Endothelial cell of umbilical vein (primary cell): ENCODE measurements at regions not wholly inside any gene's neighbourhood (a gene's known extent, or its start where the extent isn't known, plus 50 kb on each side); places are given as distances from the start of the nearest gene placed in this dataset.

Source experiments
- BruUV-seq: library from RNA; stranded (reverse); fragments of 400-500 nt; replicated peaks from 2 replicates; lab custom pipeline; 2021; lab: Mats Ljungman, UMichigan
- CTCF ChIA-PET: fragments of 300-600, 350-600 bp; sonication (Branson Sonifier 250); formaldehyde crosslinking; loops from one replicate; lab custom pipeline; 2021; ENCODE audit warnings: antibody characterized with exemption, inconsistent platforms; lab: Charles Lee
- POLR2A ChIA-PET: fragments of 300-600, 350-600 bp; sonication (Branson Sonifier 250); formaldehyde crosslinking; loops from one replicate; lab custom pipeline; 2021; ENCODE audit warnings: antibody characterized with exemption, inconsistent platforms; lab: Charles Lee
- DNase-seq: peaks from one replicate; pipeline ENCODE4 v3.0.0-alpha.2; 2011; ENCODE audit warnings: low read depth, low spot score
- FAIRE-seq: peaks from 2 replicates; lab custom pipeline; 2011; peaks lifted over from hg19 to GRCh38; lab: Jason Lieb, UNC
- H2AFZ ChIP-seq: 2 replicates; pipeline ENCODE4 v1.6.0; 2012; ENCODE audit warnings: low read depth, low read length, control low read depth, inconsistent platforms
- H3K27ac ChIP-seq: 2 replicates; pipeline ENCODE4 v1.5.1; 2011; ENCODE audit warnings: low read depth, mild to moderate bottlenecking, control low read depth, low read length, moderate library complexity; ENCODE audit not compliant: insufficient read depth
- H3K27me3 ChIP-seq, 2 experiments: 2 replicates each; pipeline versions ENCODE4 v1.6.0 to v1.6.1; 2011; ENCODE audit warnings: low read length in 2 of 2, mixed read lengths in 1 of 2; ENCODE audit not compliant: control insufficient read depth in 2 of 2, insufficient read depth in 2 of 2
- H3K36me3 ChIP-seq, 2 experiments: 2 replicates in 1 of 2; 3 replicates in 1 of 2; pipeline ENCODE4 v1.5.1; 2011; ENCODE audit warnings: low read length in 2 of 2, mild to moderate bottlenecking in 1 of 2, moderate library complexity in 1 of 2; ENCODE audit not compliant: control insufficient read depth in 2 of 2, insufficient read depth in 2 of 2; ENCODE audit errors: extremely low read depth in 1 of 2
- H3K4me1 ChIP-seq: 3 replicates; pipeline ENCODE4 v1.5.1; 2011; ENCODE audit warnings: mild to moderate bottlenecking, low read length; ENCODE audit not compliant: control insufficient read depth, insufficient read depth; ENCODE audit errors: extremely low read depth
- H3K4me2 ChIP-seq: 2 replicates; pipeline ENCODE4 v1.6.1; 2011; ENCODE audit warnings: low read length, control low read depth, mixed read lengths; ENCODE audit not compliant: insufficient read depth
- H3K4me3 ChIP-seq, 3 experiments: fragments of 200-600 bp in 1 of 3; sonication (generic), shearing (Covaris generic) in 1 of 3; replicated peaks in 1 of 3; 2 replicates each; pipeline ENCODE4 v1.5.1; 2011 to 2016; ENCODE audit warnings: control low read depth in 3 of 3, low read length in 3 of 3, mild to moderate bottlenecking in 2 of 3, inconsistent platforms in 1 of 3, low read depth in 1 of 3, moderate library complexity in 1 of 3; ENCODE audit not compliant: insufficient read depth in 1 of 3
- H3K79me2 ChIP-seq: 2 replicates; pipeline ENCODE4 v1.6.0; 2012; ENCODE audit warnings: low read length, inconsistent platforms; ENCODE audit not compliant: control insufficient read depth, insufficient read depth
- H3K9ac ChIP-seq: replicated peaks from 2 replicates; pipeline ENCODE3; 2011; ENCODE audit warnings: low read length, control low read depth; ENCODE audit not compliant: insufficient read depth; ENCODE audit errors: extremely low read depth
- H3K9me1 ChIP-seq: replicated peaks from 3 replicates; pipeline ENCODE4 v1.6.0; 2011; ENCODE audit warnings: mild to moderate bottlenecking, low read length; ENCODE audit not compliant: control insufficient read depth, insufficient read depth; ENCODE audit errors: extremely low read depth
- H3K9me3 ChIP-seq: replicated peaks from 2 replicates; pipeline ENCODE4 v1.5.1; 2012; ENCODE audit warnings: low read length, inconsistent platforms; ENCODE audit not compliant: control insufficient read depth, insufficient read depth
- H4K20me1 ChIP-seq: replicated peaks from 2 replicates; pipeline ENCODE3; 2011; ENCODE audit warnings: mild to moderate bottlenecking, low read length; ENCODE audit not compliant: control insufficient read depth, insufficient read depth; ENCODE audit errors: extremely low read depth
- EZH2 ChIP-seq: IDR thresholded peaks from 2 replicates; pipeline ENCODE4 v1.6.1; 2012; ENCODE audit warnings: borderline replicate concordance, low read depth, mild to moderate bottlenecking, moderate library complexity, low read length, inconsistent platforms; ENCODE audit not compliant: severe bottlenecking
- FOS ChIP-seq: IDR thresholded peaks from 2 replicates; pipeline ENCODE4 v1.6.1; 2011; ENCODE audit warnings: mild to moderate bottlenecking, low read length, moderate library complexity, borderline replicate concordance; ENCODE audit not compliant: insufficient read depth
- GATA2 ChIP-seq: IDR thresholded peaks from 2 replicates; pipeline ENCODE4 v1.7.0; 2011; ENCODE audit warnings: low read depth, mild to moderate bottlenecking, moderate library complexity, mixed read lengths, low read length; ENCODE audit not compliant: insufficient read length, insufficient read depth
- JUN ChIP-seq: IDR thresholded peaks from 2 replicates; pipeline ENCODE4 v1.6.1; 2011; ENCODE audit warnings: borderline replicate concordance, low read depth; ENCODE audit not compliant: insufficient read length, insufficient read depth
- MYC ChIP-seq: IDR thresholded peaks from one replicate; pipeline ENCODE4 v1.6.1; 2011; ENCODE audit warnings: mild to moderate bottlenecking, low read depth, low read length
- POLR2A ChIP-seq: IDR thresholded peaks from 2 replicates; pipeline ENCODE4 v1.6.1; 2012; ENCODE audit warnings: low read depth, mild to moderate bottlenecking, control low read depth, low read length
- POLR2AphosphoS5 ChIP-seq: IDR thresholded peaks from 2 replicates; pipeline ENCODE4 v1.6.1; 2012; ENCODE audit warnings: low read depth, mild to moderate bottlenecking, control low read depth, low read length, moderate library complexity; ENCODE audit not compliant: insufficient read depth
- dilution Hi-C: fragments of 300-500 bp; cut with MboI; formaldehyde crosslinking; loops from one replicate; pipeline ENCODE4 v1.15.0; 2019; ENCODE audit warnings: low sequenced_read_pairs; ENCODE audit not compliant: extremely low pct_ligation_motif_present
- intact Hi-C: fragments of 100-400 bp; cut with micrococcal nuclease; formaldehyde crosslinking; loops from one replicate; pipeline ENCODE4 v1.10.0; 2022
- TF ChIP-seq, protein P1 (sequence below), 2 donors: IDR thresholded peaks; 1 replicate in 1 of 2; 2 replicates in 1 of 2; pipeline ENCODE4 v1.5.1; 2011; ENCODE audit warnings: low read length in 2 of 2, mild to moderate bottlenecking in 2 of 2, moderate library complexity in 2 of 2, control low read depth in 1 of 2, inconsistent platforms in 1 of 2, low read depth in 1 of 2; ENCODE audit not compliant: insufficient read depth in 1 of 2; ENCODE audit errors: extremely low read depth in 1 of 2
- TF ChIP-seq, protein P2 (sequence below): IDR thresholded peaks from 2 replicates; pipeline ENCODE4 v1.6.1; 2011; ENCODE audit not compliant: insufficient read depth, insufficient read length

- Histone ChIP-seq H3K4me3 (no peak overlapping the region), H2AFZ (no peak overlapping the region), H3K9ac (no peak overlapping the region), H3K36me3 (no peaks in the 10 kb centered on the region), H3K27me3 (no peaks in the 10 kb centered on the region), H3K9me1 (no peaks in the 10 kb centered on the region), H3K9me3 (no peaks in the 10 kb centered on the region), H4K20me1 (no peaks in the 10 kb centered on the region), H3K79me2 (no peaks in the 10 kb centered on the region), H3K4me1 (no peaks in the 10 kb centered on the region), H3K4me2 (no peak overlapping the region), H3K27ac (no peak overlapping the region)
- intact Hi-C loops: loop anchor here (2.0 to 10.0 kb wide), 4 partner anchors 259 to 1087 kb away; no protein-coding TSS in a partner anchor
- TF ChIP-seq MYC (no peak), POLR2AphosphoS5 (no peak), JUN (no peak)
- POLR2A ChIA-PET: no interaction called here
- dilution Hi-C loops: no loop called here
- FAIRE-seq: peak; percentile 4
- CTCF ChIA-PET: interaction anchor here (1.0 to 2.9 kb wide), 22 partner anchors 10 to 1948 kb away, joined by 3 to 30 read pairs (median 6); no protein-coding TSS in a partner anchor
- no TSS peak for BruUV-seq
- DNase-seq: peak; percentile 57
Measured at GRCh38 chr10:53315709-53316108, 543.1 kb upstream of the MBL2 start.

DNA sequence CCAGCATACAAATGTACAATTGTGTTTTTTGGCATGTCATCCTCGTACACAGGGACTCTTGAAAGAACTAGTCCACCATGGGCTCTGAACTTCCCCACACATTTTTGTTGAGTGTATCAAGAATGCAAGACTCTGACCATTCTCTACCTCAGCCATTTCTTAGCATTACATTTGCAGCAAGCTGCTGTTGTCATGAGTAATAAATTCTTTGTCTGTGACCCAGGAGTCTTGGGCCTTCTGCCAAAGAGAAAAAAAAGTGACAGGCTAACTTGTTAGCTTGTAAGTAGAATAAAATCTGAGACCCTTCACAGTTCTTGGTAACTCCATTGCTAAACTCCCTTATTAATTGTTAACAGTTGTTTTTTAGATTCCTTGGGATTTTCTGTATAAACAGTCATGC lies 542.3 kb upstream of the MBL2 start:
- H3K27ac ChIP-seq: no peak overlapping the region
- CTCF ChIA-PET: interaction anchor here (1.0 to 2.9 kb wide), 15 partner anchors 9 to 1949 kb away, joined by 3 to 30 read pairs (median 8); no protein-coding TSS in a partner anchor
- H3K9ac ChIP-seq: no peak overlapping the region
- H2AFZ ChIP-seq: no peak overlapping the region
- H3K9me1 ChIP-seq: no peaks in the 10 kb centered on the region
- no peak overlapping the region for H3K4me2 ChIP-seq
- FAIRE-seq: peak; percentile 86
- no peaks in the 10 kb centered on the region for H3K36me3 ChIP-seq
- no peaks in the 10 kb centered on the region for H3K4me1 ChIP-seq
- BruUV-seq: no TSS peak
- H3K4me3 ChIP-seq: no peak overlapping the region
- H3K79me2 ChIP-seq: no peaks in the 10 kb centered on the region
- H4K20me1 ChIP-seq: no peaks in the 10 kb centered on the region
- intact Hi-C loops (loop anchor here (2.0 to 10.0 kb wide), 4 partner anchors 260 to 1087 kb away; no protein-coding TSS in a partner anchor), dilution Hi-C loops (no loop called here)
- TF ChIP-seq, protein P1, sequence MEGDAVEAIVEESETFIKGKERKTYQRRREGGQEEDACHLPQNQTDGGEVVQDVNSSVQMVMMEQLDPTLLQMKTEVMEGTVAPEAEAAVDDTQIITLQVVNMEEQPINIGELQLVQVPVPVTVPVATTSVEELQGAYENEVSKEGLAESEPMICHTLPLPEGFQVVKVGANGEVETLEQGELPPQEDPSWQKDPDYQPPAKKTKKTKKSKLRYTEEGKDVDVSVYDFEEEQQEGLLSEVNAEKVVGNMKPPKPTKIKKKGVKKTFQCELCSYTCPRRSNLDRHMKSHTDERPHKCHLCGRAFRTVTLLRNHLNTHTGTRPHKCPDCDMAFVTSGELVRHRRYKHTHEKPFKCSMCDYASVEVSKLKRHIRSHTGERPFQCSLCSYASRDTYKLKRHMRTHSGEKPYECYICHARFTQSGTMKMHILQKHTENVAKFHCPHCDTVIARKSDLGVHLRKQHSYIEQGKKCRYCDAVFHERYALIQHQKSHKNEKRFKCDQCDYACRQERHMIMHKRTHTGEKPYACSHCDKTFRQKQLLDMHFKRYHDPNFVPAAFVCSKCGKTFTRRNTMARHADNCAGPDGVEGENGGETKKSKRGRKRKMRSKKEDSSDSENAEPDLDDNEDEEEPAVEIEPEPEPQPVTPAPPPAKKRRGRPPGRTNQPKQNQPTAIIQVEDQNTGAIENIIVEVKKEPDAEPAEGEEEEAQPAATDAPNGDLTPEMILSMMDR (IDR thresholded peaks at IDR 0.05; ENCODE audit: extremely low read depth in 1 of 2, insufficient read depth in 1 of 2, low read depth in 1 of 2, low read length in 2 of 2): no peak
- TF ChIP-seq JUN (no peak), GATA2 (no peak), FOS (no peak), EZH2 (no peak), MYC (no peak), POLR2AphosphoS5 (no peak), POLR2A (no peak)
- TF ChIP-seq, protein P2, sequence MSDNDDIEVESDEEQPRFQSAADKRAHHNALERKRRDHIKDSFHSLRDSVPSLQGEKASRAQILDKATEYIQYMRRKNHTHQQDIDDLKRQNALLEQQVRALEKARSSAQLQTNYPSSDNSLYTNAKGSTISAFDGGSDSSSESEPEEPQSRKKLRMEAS: no peak
- DNase-seq: peak; percentile 95
- H3K9me3 ChIP-seq: no peaks in the 10 kb centered on the region
- H3K27me3 ChIP-seq: no peaks in the 10 kb centered on the region
- POLR2A ChIA-PET: no interaction called here
